ENCODE measurements at regions not wholly inside any gene's neighbourhood (a gene's known extent, or its start where the extent isn't known, plus 50 kb on each side); places are given as distances from the start of the nearest gene placed in this dataset.

GRCh38 chr11:69869311-69869939 is 50.2 kb upstream of the FGF3 start:
- no peak for TF ChIP-seq CTCF (IDR thresholded peaks at IDR 0.05; ENCODE audit: unreplicated experiment)
- intact Hi-C loops (cut with micrococcal nuclease; ENCODE audit: unreplicated experiment), result no loop called here
- H3K27me3 Mint-ChIP-seq (ENCODE audit: unreplicated experiment), result peaks cover 25% of the 10 kb centered on the region
- peaks cover 12% of the 10 kb centered on the region for H3K4me1 Mint-ChIP-seq (ENCODE audit: low read depth, unreplicated experiment)
- DNase-seq, result no peak
- H3K9me3 Mint-ChIP-seq (ENCODE audit: low read depth, unreplicated experiment), result peaks cover 3% of the 10 kb centered on the region
- H3K4me3 Mint-ChIP-seq (ENCODE audit: low read depth, unreplicated experiment), result no peak overlapping the region
- CTCF ChIA-PET, result no interaction called here
- no peak overlapping the region for H3K27ac Mint-ChIP-seq (ENCODE audit: unreplicated experiment)
- H3K36me3 Mint-ChIP-seq (ENCODE audit: insufficient read depth, unreplicated experiment), result peaks cover 15% of the 10 kb centered on the region
- BruUV-seq (replicated peaks), result no TSS peak

GRCh38 chr11:69870766-69871165 is 51.5 kb upstream of the FGF3 start:
- no peak for DNase-seq
- Mint-ChIP-seq H3K4me1 (ENCODE audit: low read depth, unreplicated experiment) (peaks cover 12% of the 10 kb centered on the region), H3K9me3 (ENCODE audit: low read depth, unreplicated experiment) (peaks cover 3% of the 10 kb centered on the region), H3K27me3 (ENCODE audit: unreplicated experiment) (peaks cover 21% of the 10 kb centered on the region), H3K4me3 (ENCODE audit: low read depth, unreplicated experiment) (no peak overlapping the region), H3K27ac (ENCODE audit: unreplicated experiment) (no peak overlapping the region), H3K36me3 (ENCODE audit: insufficient read depth, unreplicated experiment) (peaks cover 12% of the 10 kb centered on the region)
- CTCF ChIA-PET, result interaction anchor here (0.8 kb wide), 1 partner anchor 334 kb away, joined by 12 read pairs; no protein-coding TSS in a partner anchor
- intact Hi-C loops (cut with micrococcal nuclease; ENCODE audit: unreplicated experiment), result no loop called here
- TF ChIP-seq CTCF (IDR thresholded peaks at IDR 0.05; ENCODE audit: unreplicated experiment), result no peak
- BruUV-seq (replicated peaks), result no TSS peak

- H3K36me3 Mint-ChIP-seq (ENCODE audit: insufficient read depth, unreplicated experiment), result peaks cover 12% of the 10 kb centered on the region
- CTCF ChIA-PET, result interaction anchor here (0.6 kb wide), 1 partner anchor 319 kb away, joined by 4 read pairs; no protein-coding TSS in a partner anchor
- H3K4me3 Mint-ChIP-seq (ENCODE audit: low read depth, unreplicated experiment), result no peak overlapping the region
- no TSS peak for BruUV-seq (replicated peaks)
- H3K9me3 Mint-ChIP-seq (ENCODE audit: low read depth, unreplicated experiment), result peaks cover 6% of the 10 kb centered on the region
- DNase-seq, result no peak
- H3K27ac Mint-ChIP-seq (ENCODE audit: unreplicated experiment), result no peak overlapping the region
- H3K27me3 Mint-ChIP-seq (ENCODE audit: unreplicated experiment), result peaks cover 35% of the 10 kb centered on the region
- intact Hi-C loops (cut with micrococcal nuclease; ENCODE audit: unreplicated experiment), result no loop called here
- TF ChIP-seq CTCF (IDR thresholded peaks at IDR 0.05; ENCODE audit: unreplicated experiment), result no peak
- no peaks in the 10 kb centered on the region for H3K4me1 Mint-ChIP-seq (ENCODE audit: low read depth, unreplicated experiment)
Observed at GRCh38 chr11:69873166-69874077, 54.2 kb upstream of the FGF3 start.

GRCh38 chr11:69874178-69874983 is 55.2 kb upstream of the FGF3 start:
- intact Hi-C loops (cut with micrococcal nuclease; ENCODE audit: unreplicated experiment), result no loop called here
- Mint-ChIP-seq H3K36me3 (ENCODE audit: insufficient read depth, unreplicated experiment) (peaks cover 12% of the 10 kb centered on the region), H3K9me3 (ENCODE audit: low read depth, unreplicated experiment) (peaks cover 6% of the 10 kb centered on the region), H3K27me3 (ENCODE audit: unreplicated experiment) (peaks cover 35% of the 10 kb centered on the region), H3K4me3 (ENCODE audit: low read depth, unreplicated experiment) (no peak overlapping the region), H3K27ac (ENCODE audit: unreplicated experiment) (no peak overlapping the region), H3K4me1 (ENCODE audit: low read depth, unreplicated experiment) (no peaks in the 10 kb centered on the region)
- CTCF ChIA-PET, result no interaction called here
- TF ChIP-seq CTCF (IDR thresholded peaks at IDR 0.05; ENCODE audit: unreplicated experiment), result no peak
- DNase-seq, result no peak
- BruUV-seq (replicated peaks), result no TSS peak
